K562 (cell line): ENCODE measurements at regions not wholly inside any gene's neighbourhood (a gene's known extent, or its start where the extent isn't known, plus 50 kb on each side); places are given as distances from the start of the nearest gene placed in this dataset.

Source experiments
- CREM ChIP-seq: IDR thresholded peaks from 2 replicates; pipeline ENCODE4 v1.6.1; 2014; ENCODE audit warnings: antibody characterized with exemption, low read depth
- FOXM1 ChIP-seq, 2 experiments: fragments of 450-650 bp in 1 of 2; sonication (generic) in 1 of 2; formaldehyde crosslinking in 1 of 2; IDR thresholded peaks; 2 replicates each; pipeline versions ENCODE4 v1.6.1 to v1.9.0; 2017 to 2022; ENCODE audit warnings: low read depth in 2 of 2, mild to moderate bottlenecking in 2 of 2, missing genetic modification reagents in 1 of 2, moderate library complexity in 1 of 2
- IFI16 ChIP-seq: fragments of 250-450 bp; sonication (Bioruptor Pico); IDR thresholded peaks from 2 replicates; pipeline ENCODE4 v2.1.2; 2022; ENCODE audit warnings: mild to moderate bottlenecking, inconsistent platforms
- KDM2B ChIP-seq: fragments of 250-450 bp; sonication (Bioruptor Pico); IDR thresholded peaks from 2 replicates; pipeline ENCODE4 v1.8.0; 2021; ENCODE audit warnings: mild to moderate bottlenecking, moderate library complexity
- NELFE ChIP-seq: IDR thresholded peaks from 2 replicates; pipeline ENCODE4 v1.6.1; 2011; ENCODE audit warnings: mild to moderate bottlenecking; ENCODE audit not compliant: insufficient read depth, insufficient read length
- SIRT6 ChIP-seq: IDR thresholded peaks from one replicate; pipeline ENCODE4 v1.6.1; 2012; ENCODE audit warnings: low read depth, mild to moderate bottlenecking, control low read depth, inconsistent platforms, low read length, moderate library complexity
- TCF3 ChIP-seq: sonication (generic); formaldehyde crosslinking; IDR thresholded peaks from 2 replicates; pipeline ENCODE4 v1.4.0; 2020; ENCODE audit warnings: mild to moderate bottlenecking, missing genetic modification reagents
- TRIM28 ChIP-seq: fragments of 450-650 bp; IDR thresholded peaks from 2 replicates; pipeline ENCODE4 v1.6.1; 2017
- XRCC3 ChIP-seq: fragments of 450-650 bp; IDR thresholded peaks from 2 replicates; pipeline ENCODE4 v1.6.1; 2017; ENCODE audit warnings: mild to moderate bottlenecking, moderate library complexity
- ZNF165 ChIP-seq: fragments of 250-450 bp; sonication (Bioruptor Pico); IDR thresholded peaks from 2 replicates; pipeline ENCODE4 v1.4.0; 2020; ENCODE audit warnings: borderline replicate concordance
- ZNF263 ChIP-seq: sonication (generic); formaldehyde crosslinking; IDR thresholded peaks from 2 replicates; pipeline ENCODE4 v1.8.0; 2022; ENCODE audit warnings: mild to moderate bottlenecking, missing genetic modification reagents, borderline replicate concordance
- ZNF316 ChIP-seq: fragments of 450-650 bp; IDR thresholded peaks from 2 replicates; pipeline ENCODE4 v1.6.1; 2016
- ZNF431 ChIP-seq: sonication (generic); formaldehyde crosslinking; IDR thresholded peaks from 2 replicates; pipeline ENCODE4 v1.8.0; 2022; ENCODE audit warnings: mild to moderate bottlenecking, missing genetic modification reagents
- TF ChIP-seq, protein P1 (sequence below): fragments of 200-800 bp; sonication (Bioruptor generic); IDR thresholded peaks from 2 replicates; pipeline ENCODE4 v1.6.1; 2016; ENCODE audit warnings: missing genetic modification characterization, missing compliant biosample characterization
- TF ChIP-seq, protein P2 (sequence below): sonication (generic); IDR thresholded peaks from 2 replicates; pipeline ENCODE4 v1.6.1; 2016
- TF ChIP-seq, protein P3 (sequence below): sonication (generic); formaldehyde crosslinking; IDR thresholded peaks from 2 replicates; pipeline ENCODE4 v1.8.0; 2023; ENCODE audit warnings: mild to moderate bottlenecking, missing genetic modification reagents
- TF ChIP-seq, protein P4 (sequence below): fragments of 250-450 bp; sonication (Bioruptor Pico); IDR thresholded peaks from 2 replicates; pipeline ENCODE4 v1.8.0; 2022; ENCODE audit warnings: inconsistent platforms
- TF ChIP-seq, protein P5 (sequence below): fragments of 250-450 bp; sonication (Bioruptor Pico); IDR thresholded peaks from 2 replicates; pipeline ENCODE4 v1.8.0; 2022; ENCODE audit warnings: moderate library complexity, mild to moderate bottlenecking, inconsistent platforms

DNA sequence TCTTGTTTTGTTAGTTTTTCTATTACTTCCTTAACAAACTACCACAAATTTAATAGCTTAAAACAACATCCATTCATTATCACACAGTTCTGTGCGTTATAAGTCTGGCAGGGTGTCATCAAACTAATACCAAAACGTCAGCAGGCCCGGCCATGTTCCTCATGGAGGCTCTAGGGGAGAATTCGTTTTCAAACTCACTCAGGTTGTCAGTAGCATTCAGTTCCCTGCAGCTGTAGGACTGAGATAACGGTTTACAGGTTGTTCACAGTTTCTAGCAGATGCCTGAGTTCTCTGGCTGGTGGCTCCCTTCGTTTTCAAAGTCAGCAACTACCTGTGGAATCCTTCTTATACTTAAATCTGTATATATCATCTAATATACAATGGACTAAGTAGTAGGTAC, 72.5 kb upstream of the PRSS16 start (continued):
- TF ChIP-seq, protein P1, sequence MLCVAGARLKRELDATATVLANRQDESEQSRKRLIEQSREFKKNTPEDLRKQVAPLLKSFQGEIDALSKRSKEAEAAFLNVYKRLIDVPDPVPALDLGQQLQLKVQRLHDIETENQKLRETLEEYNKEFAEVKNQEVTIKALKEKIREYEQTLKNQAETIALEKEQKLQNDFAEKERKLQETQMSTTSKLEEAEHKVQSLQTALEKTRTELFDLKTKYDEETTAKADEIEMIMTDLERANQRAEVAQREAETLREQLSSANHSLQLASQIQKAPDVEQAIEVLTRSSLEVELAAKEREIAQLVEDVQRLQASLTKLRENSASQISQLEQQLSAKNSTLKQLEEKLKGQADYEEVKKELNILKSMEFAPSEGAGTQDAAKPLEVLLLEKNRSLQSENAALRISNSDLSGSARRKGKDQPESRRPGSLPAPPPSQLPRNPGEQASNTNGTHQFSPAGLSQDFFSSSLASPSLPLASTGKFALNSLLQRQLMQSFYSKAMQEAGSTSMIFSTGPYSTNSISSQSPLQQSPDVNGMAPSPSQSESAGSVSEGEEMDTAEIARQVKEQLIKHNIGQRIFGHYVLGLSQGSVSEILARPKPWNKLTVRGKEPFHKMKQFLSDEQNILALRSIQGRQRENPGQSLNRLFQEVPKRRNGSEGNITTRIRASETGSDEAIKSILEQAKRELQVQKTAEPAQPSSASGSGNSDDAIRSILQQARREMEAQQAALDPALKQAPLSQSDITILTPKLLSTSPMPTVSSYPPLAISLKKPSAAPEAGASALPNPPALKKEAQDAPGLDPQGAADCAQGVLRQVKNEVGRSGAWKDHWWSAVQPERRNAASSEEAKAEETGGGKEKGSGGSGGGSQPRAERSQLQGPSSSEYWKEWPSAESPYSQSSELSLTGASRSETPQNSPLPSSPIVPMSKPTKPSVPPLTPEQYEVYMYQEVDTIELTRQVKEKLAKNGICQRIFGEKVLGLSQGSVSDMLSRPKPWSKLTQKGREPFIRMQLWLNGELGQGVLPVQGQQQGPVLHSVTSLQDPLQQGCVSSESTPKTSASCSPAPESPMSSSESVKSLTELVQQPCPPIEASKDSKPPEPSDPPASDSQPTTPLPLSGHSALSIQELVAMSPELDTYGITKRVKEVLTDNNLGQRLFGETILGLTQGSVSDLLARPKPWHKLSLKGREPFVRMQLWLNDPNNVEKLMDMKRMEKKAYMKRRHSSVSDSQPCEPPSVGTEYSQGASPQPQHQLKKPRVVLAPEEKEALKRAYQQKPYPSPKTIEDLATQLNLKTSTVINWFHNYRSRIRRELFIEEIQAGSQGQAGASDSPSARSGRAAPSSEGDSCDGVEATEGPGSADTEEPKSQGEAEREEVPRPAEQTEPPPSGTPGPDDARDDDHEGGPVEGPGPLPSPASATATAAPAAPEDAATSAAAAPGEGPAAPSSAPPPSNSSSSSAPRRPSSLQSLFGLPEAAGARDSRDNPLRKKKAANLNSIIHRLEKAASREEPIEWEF: no peak
- TF ChIP-seq FOXM1 (IDR thresholded peaks at IDR 0.05; ENCODE audit: low read depth) (peak; percentile 55; the same call in 1 of the 2 replicates), FOXM1 (CRISPR knock-in tag; IDR thresholded peaks at IDR 0.05; ENCODE audit: low read depth) (no peak), ZNF263 (CRISPR knock-in tag) (no peak), ZNF165 (CRISPR knock-in tag) (no peak), SIRT6 (no peak), TCF3 (CRISPR knock-in tag) (peak; percentile 88), ZNF431 (no peak), TRIM28 (no peak), ZNF316 (no peak), CREM (peak; percentile 71), NELFE (no peak), XRCC3 (no peak), KDM2B (CRISPR knock-in tag) (no peak), IFI16 (CRISPR knock-in tag) (no peak)
- TF ChIP-seq, protein P2, sequence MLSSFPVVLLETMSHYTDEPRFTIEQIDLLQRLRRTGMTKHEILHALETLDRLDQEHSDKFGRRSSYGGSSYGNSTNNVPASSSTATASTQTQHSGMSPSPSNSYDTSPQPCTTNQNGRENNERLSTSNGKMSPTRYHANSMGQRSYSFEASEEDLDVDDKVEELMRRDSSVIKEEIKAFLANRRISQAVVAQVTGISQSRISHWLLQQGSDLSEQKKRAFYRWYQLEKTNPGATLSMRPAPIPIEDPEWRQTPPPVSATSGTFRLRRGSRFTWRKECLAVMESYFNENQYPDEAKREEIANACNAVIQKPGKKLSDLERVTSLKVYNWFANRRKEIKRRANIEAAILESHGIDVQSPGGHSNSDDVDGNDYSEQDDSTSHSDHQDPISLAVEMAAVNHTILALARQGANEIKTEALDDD: peak; percentile 91
- TF ChIP-seq, protein P3, sequence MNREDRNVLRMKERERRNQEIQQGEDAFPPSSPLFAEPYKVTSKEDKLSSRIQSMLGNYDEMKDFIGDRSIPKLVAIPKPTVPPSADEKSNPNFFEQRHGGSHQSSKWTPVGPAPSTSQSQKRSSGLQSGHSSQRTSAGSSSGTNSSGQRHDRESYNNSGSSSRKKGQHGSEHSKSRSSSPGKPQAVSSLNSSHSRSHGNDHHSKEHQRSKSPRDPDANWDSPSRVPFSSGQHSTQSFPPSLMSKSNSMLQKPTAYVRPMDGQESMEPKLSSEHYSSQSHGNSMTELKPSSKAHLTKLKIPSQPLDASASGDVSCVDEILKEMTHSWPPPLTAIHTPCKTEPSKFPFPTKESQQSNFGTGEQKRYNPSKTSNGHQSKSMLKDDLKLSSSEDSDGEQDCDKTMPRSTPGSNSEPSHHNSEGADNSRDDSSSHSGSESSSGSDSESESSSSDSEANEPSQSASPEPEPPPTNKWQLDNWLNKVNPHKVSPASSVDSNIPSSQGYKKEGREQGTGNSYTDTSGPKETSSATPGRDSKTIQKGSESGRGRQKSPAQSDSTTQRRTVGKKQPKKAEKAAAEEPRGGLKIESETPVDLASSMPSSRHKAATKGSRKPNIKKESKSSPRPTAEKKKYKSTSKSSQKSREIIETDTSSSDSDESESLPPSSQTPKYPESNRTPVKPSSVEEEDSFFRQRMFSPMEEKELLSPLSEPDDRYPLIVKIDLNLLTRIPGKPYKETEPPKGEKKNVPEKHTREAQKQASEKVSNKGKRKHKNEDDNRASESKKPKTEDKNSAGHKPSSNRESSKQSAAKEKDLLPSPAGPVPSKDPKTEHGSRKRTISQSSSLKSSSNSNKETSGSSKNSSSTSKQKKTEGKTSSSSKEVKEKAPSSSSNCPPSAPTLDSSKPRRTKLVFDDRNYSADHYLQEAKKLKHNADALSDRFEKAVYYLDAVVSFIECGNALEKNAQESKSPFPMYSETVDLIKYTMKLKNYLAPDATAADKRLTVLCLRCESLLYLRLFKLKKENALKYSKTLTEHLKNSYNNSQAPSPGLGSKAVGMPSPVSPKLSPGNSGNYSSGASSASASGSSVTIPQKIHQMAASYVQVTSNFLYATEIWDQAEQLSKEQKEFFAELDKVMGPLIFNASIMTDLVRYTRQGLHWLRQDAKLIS (CRISPR knock-in tag): no peak
- TF ChIP-seq, protein P4, sequence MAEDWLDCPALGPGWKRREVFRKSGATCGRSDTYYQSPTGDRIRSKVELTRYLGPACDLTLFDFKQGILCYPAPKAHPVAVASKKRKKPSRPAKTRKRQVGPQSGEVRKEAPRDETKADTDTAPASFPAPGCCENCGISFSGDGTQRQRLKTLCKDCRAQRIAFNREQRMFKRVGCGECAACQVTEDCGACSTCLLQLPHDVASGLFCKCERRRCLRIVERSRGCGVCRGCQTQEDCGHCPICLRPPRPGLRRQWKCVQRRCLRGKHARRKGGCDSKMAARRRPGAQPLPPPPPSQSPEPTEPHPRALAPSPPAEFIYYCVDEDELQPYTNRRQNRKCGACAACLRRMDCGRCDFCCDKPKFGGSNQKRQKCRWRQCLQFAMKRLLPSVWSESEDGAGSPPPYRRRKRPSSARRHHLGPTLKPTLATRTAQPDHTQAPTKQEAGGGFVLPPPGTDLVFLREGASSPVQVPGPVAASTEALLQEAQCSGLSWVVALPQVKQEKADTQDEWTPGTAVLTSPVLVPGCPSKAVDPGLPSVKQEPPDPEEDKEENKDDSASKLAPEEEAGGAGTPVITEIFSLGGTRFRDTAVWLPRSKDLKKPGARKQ (CRISPR knock-in tag): no peak
- TF ChIP-seq, protein P5, sequence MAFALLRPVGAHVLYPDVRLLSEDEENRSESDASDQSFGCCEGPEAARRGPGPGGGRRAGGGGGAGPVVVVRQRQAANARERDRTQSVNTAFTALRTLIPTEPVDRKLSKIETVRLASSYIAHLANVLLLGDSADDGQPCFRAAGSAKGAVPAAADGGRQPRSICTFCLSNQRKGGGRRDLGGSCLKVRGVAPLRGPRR (CRISPR knock-in tag): no peak
